ENCODE measurements at regions not wholly inside any gene's neighbourhood (a gene's known extent, or its start where the extent isn't known, plus 50 kb on each side); places are given as distances from the start of the nearest gene placed in this dataset.

- H3K36me3 ChIP-seq, result no peaks in the 10 kb centered on the region
- WGBS, result 79% methylated on average over 3 of the region's 3 CpGs
- TF ChIP-seq CTCF (IDR thresholded peaks at IDR 0.05) (no peak), POLR2AphosphoS5 (IDR thresholded peaks at IDR 0.05) (no peak), POLR2A (IDR thresholded peaks at IDR 0.05) (no peak), EP300 (IDR thresholded peaks at IDR 0.05) (no peak)
- H3K27me3 ChIP-seq, result no peaks in the 10 kb centered on the region
- no peak overlapping the region for H3K4me3 ChIP-seq
- DNase-seq (ENCODE audit: low spot score in 2 of 2), result no peak
- H3K4me1 ChIP-seq, result no peaks in the 10 kb centered on the region
- H3K27ac ChIP-seq, result no peak overlapping the region
- no peaks in the 10 kb centered on the region for H3K9me3 ChIP-seq
These were observed 308.9 kb upstream of the DNAJC19 start for GRCh38 chr3:181298421-181298820.

GRCh38 chr3:181292984-181293383, 303.4 kb upstream of the DNAJC19 start:
- H3K27ac ChIP-seq, result no peak overlapping the region
- no peaks in the 10 kb centered on the region for H3K9me3 ChIP-seq
- H3K27me3 ChIP-seq, result no peaks in the 10 kb centered on the region
- H3K36me3 ChIP-seq, result no peaks in the 10 kb centered on the region
- H3K4me1 ChIP-seq, result no peaks in the 10 kb centered on the region
- TF ChIP-seq POLR2A (IDR thresholded peaks at IDR 0.05), result no peak
- TF ChIP-seq CTCF (IDR thresholded peaks at IDR 0.05), result no peak
- TF ChIP-seq POLR2AphosphoS5 (IDR thresholded peaks at IDR 0.05), result no peak
- no peak for TF ChIP-seq EP300 (IDR thresholded peaks at IDR 0.05)
- 27% methylated on average over 1 of the region's 1 CpG for whole genome bisulfite sequencing
- no peak for DNase-seq (ENCODE audit: low spot score in 2 of 2)
- no peak overlapping the region for H3K4me3 ChIP-seq

GRCh38 chr3:181290941-181291340, 301.4 kb upstream of the DNAJC19 start:
- H3K27me3 ChIP-seq, result no peaks in the 10 kb centered on the region
- H3K4me1 ChIP-seq, result no peaks in the 10 kb centered on the region
- no peak for TF ChIP-seq EP300 (IDR thresholded peaks at IDR 0.05)
- no peak for TF ChIP-seq POLR2AphosphoS5 (IDR thresholded peaks at IDR 0.05)
- no peak for TF ChIP-seq POLR2A (IDR thresholded peaks at IDR 0.05)
- no peak for TF ChIP-seq CTCF (IDR thresholded peaks at IDR 0.05)
- DNase-seq (ENCODE audit: low spot score in 2 of 2), result no peak
- 52% methylated on average over 3 of the region's 3 CpGs for WGBS
- no peaks in the 10 kb centered on the region for H3K36me3 ChIP-seq
- no peak overlapping the region for H3K27ac ChIP-seq
- no peak overlapping the region for H3K4me3 ChIP-seq
- H3K9me3 ChIP-seq, result no peaks in the 10 kb centered on the region

- Histone ChIP-seq H3K27ac (no peak overlapping the region), H3K36me3 (no peaks in the 10 kb centered on the region), H3K27me3 (no peaks in the 10 kb centered on the region), H3K4me3 (no peak overlapping the region), H3K4me1 (no peaks in the 10 kb centered on the region), H3K9me3 (no peaks in the 10 kb centered on the region)
- DNase-seq (ENCODE audit: low spot score in 2 of 2), result no peak
- TF ChIP-seq POLR2AphosphoS5 (IDR thresholded peaks at IDR 0.05), result no peak
- TF ChIP-seq EP300 (IDR thresholded peaks at IDR 0.05), result no peak
- TF ChIP-seq CTCF (IDR thresholded peaks at IDR 0.05), result no peak
- TF ChIP-seq POLR2A (IDR thresholded peaks at IDR 0.05), result no peak
- WGBS, result 72% methylated on average over 4 of the region's 4 CpGs
These were observed 299.8 kb upstream of the DNAJC19 start for GRCh38 chr3:181289306-181289705.

GRCh38 chr3:181288145-181288544, 298.6 kb upstream of the DNAJC19 start:
- TF ChIP-seq CTCF (IDR thresholded peaks at IDR 0.05) (no peak), POLR2AphosphoS5 (IDR thresholded peaks at IDR 0.05) (no peak)
- 71% methylated on average over 3 of the region's 3 CpGs for WGBS
- Histone ChIP-seq H3K4me1 (no peaks in the 10 kb centered on the region), H3K9me3 (no peaks in the 10 kb centered on the region), H3K36me3 (no peaks in the 10 kb centered on the region), H3K27me3 (no peaks in the 10 kb centered on the region), H3K27ac (no peak overlapping the region), H3K4me3 (no peak overlapping the region)
- no peak for DNase-seq (ENCODE audit: low spot score in 2 of 2)
